Ishikawa (cell line): ENCODE measurements at regions not wholly inside any gene's neighbourhood (a gene's known extent, or its start where the extent isn't known, plus 50 kb on each side); places are given as distances from the start of the nearest gene placed in this dataset.

Experiments used
- CEBPB ChIP-seq: IDR thresholded peaks from 2 replicates; pipeline ENCODE4 v1.6.1; 2012
- CREB1 ChIP-seq: IDR thresholded peaks from 2 replicates; pipeline ENCODE4 v1.6.1; 2012; ENCODE audit warnings: low read depth
- EP300 ChIP-seq: IDR thresholded peaks from 2 replicates; pipeline ENCODE4 v1.6.1; 2012; ENCODE audit warnings: borderline replicate concordance
- FOXM1 ChIP-seq: IDR thresholded peaks from 2 replicates; pipeline ENCODE4 v1.6.1; 2012; ENCODE audit warnings: low read depth, borderline replicate concordance
- NFIC ChIP-seq: IDR thresholded peaks from 2 replicates; pipeline ENCODE4 v1.6.1; 2012
- RAD21 ChIP-seq: IDR thresholded peaks from 2 replicates; pipeline ENCODE4 v1.6.1; 2012; ENCODE audit warnings: low read depth
- TAF1 ChIP-seq: IDR thresholded peaks from 2 replicates; pipeline ENCODE4 v1.6.1; 2012; ENCODE audit warnings: low read depth, mild to moderate bottlenecking
- TCF12 ChIP-seq: IDR thresholded peaks from 2 replicates; pipeline ENCODE4 v1.6.1; 2012; ENCODE audit warnings: low read depth
- TEAD4 ChIP-seq: IDR thresholded peaks from 2 replicates; pipeline ENCODE4 v1.6.1; 2012
- YY1 ChIP-seq: IDR thresholded peaks from 2 replicates; pipeline ENCODE4 v1.6.1; 2012; ENCODE audit warnings: low read depth
- ZBTB7A ChIP-seq: IDR thresholded peaks from 2 replicates; pipeline ENCODE4 v1.6.1; 2012; ENCODE audit warnings: low read depth
- TF ChIP-seq, protein P1 (sequence below): IDR thresholded peaks from 2 replicates; pipeline ENCODE4 v1.6.1; 2012
- TF ChIP-seq, protein P2 (sequence below): IDR thresholded peaks from 2 replicates; pipeline ENCODE4 v1.6.1; 2012
- TF ChIP-seq, protein P3 (sequence below): IDR thresholded peaks from 2 replicates; pipeline ENCODE4 v1.6.1; 2012; ENCODE audit warnings: low read depth, mild to moderate bottlenecking

DNA sequence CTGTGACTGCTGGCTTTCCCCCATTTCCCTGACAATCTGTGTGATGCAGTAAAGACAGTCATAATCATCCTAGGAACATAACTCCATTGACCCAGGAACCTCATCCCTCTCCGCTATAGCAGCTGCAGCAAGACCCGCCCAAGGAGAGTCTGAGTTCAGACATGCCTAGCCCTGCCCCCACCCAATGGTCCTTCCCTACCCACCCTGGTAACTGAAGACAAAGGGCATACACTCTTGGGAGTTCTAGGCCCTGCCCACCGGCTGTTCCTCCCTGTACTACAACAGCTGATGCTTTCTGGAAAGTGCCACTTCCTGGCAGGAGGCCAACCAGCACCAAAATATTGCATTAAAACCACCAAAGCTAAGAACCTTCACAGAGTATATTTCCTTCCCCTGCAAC is 1035.6 kb downstream of the C4orf33 start:
- TF ChIP-seq TCF12 (no peak), TEAD4 (no peak), TAF1 (no peak), RAD21 (no peak), YY1 (no peak), NFIC (no peak), FOXM1 (no peak), EP300 (no peak), CREB1 (no peak), CEBPB (no peak), ZBTB7A (no peak)
- TF ChIP-seq, protein P1, sequence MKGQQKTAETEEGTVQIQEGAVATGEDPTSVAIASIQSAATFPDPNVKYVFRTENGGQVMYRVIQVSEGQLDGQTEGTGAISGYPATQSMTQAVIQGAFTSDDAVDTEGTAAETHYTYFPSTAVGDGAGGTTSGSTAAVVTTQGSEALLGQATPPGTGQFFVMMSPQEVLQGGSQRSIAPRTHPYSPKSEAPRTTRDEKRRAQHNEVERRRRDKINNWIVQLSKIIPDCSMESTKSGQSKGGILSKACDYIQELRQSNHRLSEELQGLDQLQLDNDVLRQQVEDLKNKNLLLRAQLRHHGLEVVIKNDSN = no peak
- TF ChIP-seq, protein P2, sequence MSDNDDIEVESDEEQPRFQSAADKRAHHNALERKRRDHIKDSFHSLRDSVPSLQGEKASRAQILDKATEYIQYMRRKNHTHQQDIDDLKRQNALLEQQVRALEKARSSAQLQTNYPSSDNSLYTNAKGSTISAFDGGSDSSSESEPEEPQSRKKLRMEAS = no peak
- TF ChIP-seq, protein P3, sequence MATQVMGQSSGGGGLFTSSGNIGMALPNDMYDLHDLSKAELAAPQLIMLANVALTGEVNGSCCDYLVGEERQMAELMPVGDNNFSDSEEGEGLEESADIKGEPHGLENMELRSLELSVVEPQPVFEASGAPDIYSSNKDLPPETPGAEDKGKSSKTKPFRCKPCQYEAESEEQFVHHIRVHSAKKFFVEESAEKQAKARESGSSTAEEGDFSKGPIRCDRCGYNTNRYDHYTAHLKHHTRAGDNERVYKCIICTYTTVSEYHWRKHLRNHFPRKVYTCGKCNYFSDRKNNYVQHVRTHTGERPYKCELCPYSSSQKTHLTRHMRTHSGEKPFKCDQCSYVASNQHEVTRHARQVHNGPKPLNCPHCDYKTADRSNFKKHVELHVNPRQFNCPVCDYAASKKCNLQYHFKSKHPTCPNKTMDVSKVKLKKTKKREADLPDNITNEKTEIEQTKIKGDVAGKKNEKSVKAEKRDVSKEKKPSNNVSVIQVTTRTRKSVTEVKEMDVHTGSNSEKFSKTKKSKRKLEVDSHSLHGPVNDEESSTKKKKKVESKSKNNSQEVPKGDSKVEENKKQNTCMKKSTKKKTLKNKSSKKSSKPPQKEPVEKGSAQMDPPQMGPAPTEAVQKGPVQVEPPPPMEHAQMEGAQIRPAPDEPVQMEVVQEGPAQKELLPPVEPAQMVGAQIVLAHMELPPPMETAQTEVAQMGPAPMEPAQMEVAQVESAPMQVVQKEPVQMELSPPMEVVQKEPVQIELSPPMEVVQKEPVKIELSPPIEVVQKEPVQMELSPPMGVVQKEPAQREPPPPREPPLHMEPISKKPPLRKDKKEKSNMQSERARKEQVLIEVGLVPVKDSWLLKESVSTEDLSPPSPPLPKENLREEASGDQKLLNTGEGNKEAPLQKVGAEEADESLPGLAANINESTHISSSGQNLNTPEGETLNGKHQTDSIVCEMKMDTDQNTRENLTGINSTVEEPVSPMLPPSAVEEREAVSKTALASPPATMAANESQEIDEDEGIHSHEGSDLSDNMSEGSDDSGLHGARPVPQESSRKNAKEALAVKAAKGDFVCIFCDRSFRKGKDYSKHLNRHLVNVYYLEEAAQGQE = no peak
